Calu3 (cell line): ENCODE measurements at regions not wholly inside any gene's neighbourhood (a gene's known extent, or its start where the extent isn't known, plus 50 kb on each side); places are given as distances from the start of the nearest gene placed in this dataset.
A peak's percentile ranks its signal among the peaks of the same experiment; 100 is the strongest.

Source experiments
- BruUV-seq: library from RNA; stranded (reverse); fragments of 400-500 nt; replicated peaks from 2 replicates; lab custom pipeline; 2021; lab: Mats Ljungman, UMichigan
- CTCF ChIA-PET: fragments of 300-600 bp; sonication (Branson Sonifier 250); formaldehyde crosslinking; loops from one replicate; lab custom pipeline; 2022; ENCODE audit warnings: antibody characterized with exemption; lab: Charles Lee
- DNase-seq: peaks from one replicate; pipeline ENCODE4 v3.0.0; 2022
- H3K27ac Mint-ChIP-seq: one replicate; pipeline ENCODE4 v1.8.0; 2022; ENCODE audit warnings: mixed read lengths; ENCODE audit not compliant: unreplicated experiment
- H3K27me3 Mint-ChIP-seq: one replicate; pipeline ENCODE4 v1.8.0; 2022; ENCODE audit warnings: mixed read lengths; ENCODE audit not compliant: unreplicated experiment
- H3K36me3 Mint-ChIP-seq: one replicate; pipeline ENCODE4 v1.8.0; 2022; ENCODE audit warnings: mild to moderate bottlenecking, moderate library complexity, mixed read lengths; ENCODE audit not compliant: insufficient read depth, unreplicated experiment
- H3K4me1 Mint-ChIP-seq: one replicate; pipeline ENCODE4 v1.8.0; 2022; ENCODE audit warnings: mild to moderate bottlenecking, low read depth, mixed read lengths; ENCODE audit not compliant: unreplicated experiment
- H3K4me3 Mint-ChIP-seq: one replicate; pipeline ENCODE4 v1.8.0; 2022; ENCODE audit warnings: mild to moderate bottlenecking, low read depth, moderate library complexity, mixed read lengths; ENCODE audit not compliant: unreplicated experiment
- H3K9me3 Mint-ChIP-seq: one replicate; pipeline ENCODE4 v1.8.0; 2022; ENCODE audit warnings: low read depth, mixed read lengths; ENCODE audit not compliant: unreplicated experiment
- CTCF ChIP-seq: fragments of 200-600 bp; IDR thresholded peaks from one replicate; pipeline ENCODE4 v1.8.0; 2022; ENCODE audit warnings: antibody characterized with exemption; ENCODE audit not compliant: unreplicated experiment
- intact Hi-C: fragments of 100-400 bp; cut with micrococcal nuclease; formaldehyde crosslinking; loops from one replicate; pipeline ENCODE4 v1.10.0; 2022; ENCODE audit not compliant: unreplicated experiment

GRCh38 chr12:20205854-20206253 lies 162.5 kb upstream of the PDE3A start:
- no peak for TF ChIP-seq CTCF
- BruUV-seq = no TSS peak
- no peaks in the 10 kb centered on the region for H3K4me1 Mint-ChIP-seq
- no peak for DNase-seq
- CTCF ChIA-PET = no interaction called here
- peaks cover 2% of the 10 kb centered on the region for H3K9me3 Mint-ChIP-seq
- H3K36me3 Mint-ChIP-seq = no peaks in the 10 kb centered on the region
- no peak overlapping the region for H3K4me3 Mint-ChIP-seq
- no peaks in the 10 kb centered on the region for H3K27me3 Mint-ChIP-seq
- H3K27ac Mint-ChIP-seq = no peak overlapping the region
- intact Hi-C loops = no loop called here

GRCh38 chr12:20206410-20206809 lies 161.9 kb upstream of the PDE3A start:
- DNase-seq = no peak
- CTCF ChIA-PET = no interaction called here
- H3K4me3 Mint-ChIP-seq = no peak overlapping the region
- H3K27me3 Mint-ChIP-seq = no peaks in the 10 kb centered on the region
- H3K4me1 Mint-ChIP-seq = peaks cover 2% of the 10 kb centered on the region
- H3K27ac Mint-ChIP-seq = no peak overlapping the region
- BruUV-seq = no TSS peak
- H3K36me3 Mint-ChIP-seq = no peaks in the 10 kb centered on the region
- intact Hi-C loops = no loop called here
- H3K9me3 Mint-ChIP-seq = peaks cover 2% of the 10 kb centered on the region
- no peak for TF ChIP-seq CTCF

DNA sequence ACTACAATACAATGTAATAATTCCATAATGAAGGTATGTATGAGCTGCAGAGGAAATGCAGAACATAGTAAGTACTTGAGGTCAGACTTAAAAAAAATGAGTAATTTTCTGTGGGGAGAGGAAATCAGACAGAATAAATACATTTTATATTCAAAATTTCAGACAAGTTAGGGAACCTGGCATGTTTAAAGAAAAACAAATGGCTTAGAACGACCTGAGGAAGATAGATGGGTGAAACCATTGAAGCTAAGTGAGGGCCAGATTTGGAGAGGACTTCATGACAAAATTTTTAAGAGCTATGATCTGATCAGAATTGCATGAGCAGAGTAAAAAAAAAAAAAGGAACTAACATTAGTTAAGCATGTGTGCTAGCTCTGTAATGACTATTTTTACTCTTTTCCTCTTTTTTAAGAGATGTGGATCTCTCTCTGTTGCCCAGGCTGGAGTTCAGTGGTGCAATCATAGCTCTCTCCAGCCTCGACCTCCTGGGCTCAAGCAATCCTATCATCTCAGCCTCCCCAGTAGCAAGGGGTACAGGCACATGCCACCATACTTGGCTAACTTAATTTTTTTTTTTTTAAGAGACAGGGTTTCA lies 157.6 kb upstream of the PDE3A start:
- BruUV-seq = no TSS peak
- no peak for DNase-seq
- CTCF ChIA-PET = no interaction called here
- intact Hi-C loops = loop anchor here (5.0 kb wide), 3 partner anchors 213 to 473 kb away; no protein-coding TSS in a partner anchor
- H3K9me3 Mint-ChIP-seq = peaks cover 2% of the 10 kb centered on the region
- peaks cover 5% of the 10 kb centered on the region for H3K36me3 Mint-ChIP-seq
- H3K4me3 Mint-ChIP-seq = no peak overlapping the region
- no peak overlapping the region for H3K27ac Mint-ChIP-seq
- no peak for TF ChIP-seq CTCF
- peaks cover 22% of the 10 kb centered on the region for H3K4me1 Mint-ChIP-seq
- no peaks in the 10 kb centered on the region for H3K27me3 Mint-ChIP-seq

- H3K9me3 Mint-ChIP-seq = peaks cover 9% of the 10 kb centered on the region
- peaks cover 22% of the 10 kb centered on the region for H3K4me1 Mint-ChIP-seq
- TF ChIP-seq CTCF = no peak
- CTCF ChIA-PET = interaction anchor here (0.7 kb wide), 1 partner anchor 102 kb away, joined by 5 read pairs; no protein-coding TSS in a partner anchor
- intact Hi-C loops = loop anchor here (5.0 kb wide), 3 partner anchors 214 to 474 kb away; no protein-coding TSS in a partner anchor
- DNase-seq = no peak
- no TSS peak for BruUV-seq
- H3K4me3 Mint-ChIP-seq = no peak overlapping the region
- H3K27ac Mint-ChIP-seq = peak overlapping the region; percentile 78
- H3K27me3 Mint-ChIP-seq = no peaks in the 10 kb centered on the region
- peaks cover 5% of the 10 kb centered on the region for H3K36me3 Mint-ChIP-seq
Observed at GRCh38 chr12:20211541-20211940, 156.8 kb upstream of the PDE3A start.
